Epidermal melanocyte (primary cell): ENCODE measurements at regions not wholly inside any gene's neighbourhood (a gene's known extent, or its start where the extent isn't known, plus 50 kb on each side); places are given as distances from the start of the nearest gene placed in this dataset.
"Not testable (repeated sequence)": the region's sequence is repeated elsewhere in the genome, so short reads cannot be mapped to it uniquely, and the experiment has no call there.

ENCODE experiments used
- DNase-seq: peaks from one replicate; pipeline ENCODE4 v3.0.0; 2011; ENCODE audit warnings: low spot score; ENCODE audit not compliant: insufficient read length

GRCh38 chr7:94173436-94173835 is 169.3 kb upstream of the BET1 start:
- no peak for DNase-seq

GRCh38 chr7:94174375-94174774 is 170.2 kb upstream of the BET1 start:
- DNase-seq, result no peak

GRCh38 chr7:94174956-94175355 is 170.8 kb upstream of the BET1 start:
- DNase-seq, result no peak

GRCh38 chr7:94176694-94177200 is 172.6 kb upstream of the BET1 start:
- no peak for DNase-seq

- DNase-seq, result no peak
These were observed 173.3 kb upstream of the BET1 start for GRCh38 chr7:94177441-94177840.

- no peak for DNase-seq
These were observed 174.1 kb upstream of the BET1 start for GRCh38 chr7:94178230-94178629.

GRCh38 chr7:94179466-94179865 is 175.3 kb upstream of the BET1 start:
- DNase-seq, result no peak

GRCh38 chr7:94182066-94182465 is 177.9 kb upstream of the BET1 start:
- no peak for DNase-seq

GRCh38 chr7:94182721-94183120 is 178.6 kb upstream of the BET1 start:
- DNase-seq, result no peak

GRCh38 chr7:94183289-94183749 is 179.2 kb upstream of the BET1 start:
- peak; percentile 48 for DNase-seq

GRCh38 chr7:94183891-94184290 is 179.7 kb upstream of the BET1 start:
- no peak for DNase-seq

GRCh38 chr7:94188350-94188749 is 184.2 kb upstream of the BET1 start:
- no peak for DNase-seq

GRCh38 chr7:94190599-94191061 is 186.5 kb upstream of the BET1 start:
- no peak for DNase-seq

GRCh38 chr7:94194426-94194825 is 190.3 kb upstream of the BET1 start:
- not testable (repeated sequence) for DNase-seq

- DNase-seq, result no peak
These were observed 191.0 kb upstream of the BET1 start for GRCh38 chr7:94195201-94195600.

- no peak for DNase-seq
These were observed 191.7 kb upstream of the BET1 start for GRCh38 chr7:94195813-94196212.

- no peak for DNase-seq
These were observed 189.2 kb upstream of the COL1A2 start for GRCh38 chr7:94205529-94205928.

- no peak for DNase-seq
These were observed 188.4 kb upstream of the COL1A2 start for GRCh38 chr7:94206295-94206694.

- DNase-seq, result no peak
These were observed 182.5 kb upstream of the COL1A2 start for GRCh38 chr7:94212160-94212559.

GRCh38 chr7:94216944-94217461 is 177.7 kb upstream of the COL1A2 start:
- DNase-seq, result no peak

GRCh38 chr7:94217766-94218165 is 176.9 kb upstream of the COL1A2 start:
- DNase-seq, result no peak

GRCh38 chr7:94222516-94222915 is 172.2 kb upstream of the COL1A2 start:
- DNase-seq, result no peak

GRCh38 chr7:94223375-94224084 is 171.2 kb upstream of the COL1A2 start:
- peak; percentile 22 for DNase-seq
